ENCODE measurements at regions not wholly inside any gene's neighbourhood (a gene's known extent, or its start where the extent isn't known, plus 50 kb on each side); places are given as distances from the start of the nearest gene placed in this dataset.

- peak in 1 of 4 donors; percentile 23 for ATAC-seq
- TF ChIP-seq, protein P1, sequence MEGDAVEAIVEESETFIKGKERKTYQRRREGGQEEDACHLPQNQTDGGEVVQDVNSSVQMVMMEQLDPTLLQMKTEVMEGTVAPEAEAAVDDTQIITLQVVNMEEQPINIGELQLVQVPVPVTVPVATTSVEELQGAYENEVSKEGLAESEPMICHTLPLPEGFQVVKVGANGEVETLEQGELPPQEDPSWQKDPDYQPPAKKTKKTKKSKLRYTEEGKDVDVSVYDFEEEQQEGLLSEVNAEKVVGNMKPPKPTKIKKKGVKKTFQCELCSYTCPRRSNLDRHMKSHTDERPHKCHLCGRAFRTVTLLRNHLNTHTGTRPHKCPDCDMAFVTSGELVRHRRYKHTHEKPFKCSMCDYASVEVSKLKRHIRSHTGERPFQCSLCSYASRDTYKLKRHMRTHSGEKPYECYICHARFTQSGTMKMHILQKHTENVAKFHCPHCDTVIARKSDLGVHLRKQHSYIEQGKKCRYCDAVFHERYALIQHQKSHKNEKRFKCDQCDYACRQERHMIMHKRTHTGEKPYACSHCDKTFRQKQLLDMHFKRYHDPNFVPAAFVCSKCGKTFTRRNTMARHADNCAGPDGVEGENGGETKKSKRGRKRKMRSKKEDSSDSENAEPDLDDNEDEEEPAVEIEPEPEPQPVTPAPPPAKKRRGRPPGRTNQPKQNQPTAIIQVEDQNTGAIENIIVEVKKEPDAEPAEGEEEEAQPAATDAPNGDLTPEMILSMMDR (IDR thresholded peaks at IDR 0.05): no peak
- DNase-seq: no peak
- no peaks in the 10 kb centered on the region for H3K27me3 ChIP-seq (ENCODE audit: insufficient read depth in 3 of 3, low read length in 2 of 3)
- intact Hi-C loops (cut with DNase I): no loop called here
- no peak overlapping the region for H3K27ac ChIP-seq
- 21 to 49% (median 28%) methylated on average over 2 of the region's 2 CpGs for WGBS, 3 donors
- no peaks in the 10 kb centered on the region for H3K36me3 ChIP-seq (ENCODE audit: insufficient read depth in 1 of 2, low read depth in 1 of 2)
- H3K4me1 ChIP-seq: peaks cover 20% of the 10 kb centered on the region
- no peaks in the 10 kb centered on the region for H3K9me3 ChIP-seq
- no peak overlapping the region for H3K4me3 ChIP-seq
Measured at GRCh38 chr5:74185599-74185998, 454.9 kb downstream of the ENC1 start.

GRCh38 chr5:74184649-74185048, 455.9 kb downstream of the ENC1 start:
- H3K9me3 ChIP-seq: no peaks in the 10 kb centered on the region
- DNase-seq (no peak), ATAC-seq (peak in 3 of 4 donors; percentile 31 to 57 (median 39))
- H3K36me3 ChIP-seq (ENCODE audit: insufficient read depth in 1 of 2, low read depth in 1 of 2): no peaks in the 10 kb centered on the region
- TF ChIP-seq, protein P1 (IDR thresholded peaks at IDR 0.05): no peak
- H3K4me3 ChIP-seq: no peak overlapping the region
- intact Hi-C loops (cut with DNase I): no loop called here
- no peaks in the 10 kb centered on the region for H3K27me3 ChIP-seq (ENCODE audit: insufficient read depth in 3 of 3, low read length in 2 of 3)
- 8 to 63% (median 35%) methylated on average over 1 of the region's 1 CpG for WGBS, 3 donors
- no peak overlapping the region for H3K27ac ChIP-seq
- H3K4me1 ChIP-seq: peaks cover 20% of the 10 kb centered on the region

DNA sequence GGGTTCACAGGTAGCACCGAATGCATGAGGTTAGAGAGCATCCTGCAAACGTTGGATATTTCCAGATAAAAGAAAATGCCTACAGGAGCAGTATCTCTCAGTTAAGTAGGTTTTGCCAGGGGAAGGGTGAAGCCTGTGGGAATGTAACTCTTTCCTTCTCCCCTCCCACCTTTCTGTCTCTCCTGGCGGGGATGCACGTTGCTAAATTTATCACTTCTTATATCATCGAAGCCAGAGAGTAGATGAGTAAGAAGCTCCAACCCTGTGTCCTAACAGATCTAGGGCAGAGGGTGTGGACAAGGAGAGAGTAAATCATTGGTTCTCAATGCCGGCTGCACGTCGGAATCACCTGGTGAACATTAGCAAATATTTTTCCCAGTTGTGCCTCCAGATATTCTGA, 457.5 kb downstream of the ENC1 start:
- ATAC-seq: peak; percentile 83 to 95 (median 91)
- Histone ChIP-seq H3K36me3 (ENCODE audit: insufficient read depth in 1 of 2, low read depth in 1 of 2) (no peaks in the 10 kb centered on the region), H3K9me3 (no peaks in the 10 kb centered on the region), H3K27ac (no peak overlapping the region), H3K4me1 (peaks cover 20% of the 10 kb centered on the region), H3K4me3 (no peak overlapping the region), H3K27me3 (ENCODE audit: insufficient read depth in 3 of 3, low read length in 2 of 3) (no peaks in the 10 kb centered on the region)
- TF ChIP-seq, protein P1 (IDR thresholded peaks at IDR 0.05): no peak
- 37 to 53% (median 41%) methylated on average over 8 of the region's 8 CpGs for WGBS, 3 donors
- intact Hi-C loops (cut with DNase I): no loop called here
- no peak for DNase-seq

- intact Hi-C loops (cut with DNase I): no loop called here
- H3K4me3 ChIP-seq: no peak overlapping the region
- no peaks in the 10 kb centered on the region for H3K27me3 ChIP-seq (ENCODE audit: insufficient read depth in 3 of 3, low read length in 2 of 3)
- 75 to 80% (median 79%) methylated on average over 6 of the region's 6 CpGs for WGBS, 3 donors
- DNase-seq: no peak
- TF ChIP-seq, protein P1 (IDR thresholded peaks at IDR 0.05): no peak
- peaks cover 20% of the 10 kb centered on the region for H3K4me1 ChIP-seq
- no peaks in the 10 kb centered on the region for H3K9me3 ChIP-seq
- no peak overlapping the region for H3K27ac ChIP-seq
- H3K36me3 ChIP-seq (ENCODE audit: insufficient read depth in 1 of 2, low read depth in 1 of 2): no peaks in the 10 kb centered on the region
- peak in 1 of 4 donors; percentile 24 for ATAC-seq
Measured at GRCh38 chr5:74182603-74183002, 457.9 kb downstream of the ENC1 start.

GRCh38 chr5:74179701-74180100, 460.8 kb downstream of the ENC1 start:
- no peak overlapping the region for H3K27ac ChIP-seq
- no peak overlapping the region for H3K4me3 ChIP-seq
- ATAC-seq: no peak
- intact Hi-C loops (cut with DNase I): no loop called here
- no peak for DNase-seq
- 93 to 95% (median 94%) methylated on average over 3 of the region's 3 CpGs for WGBS, 3 donors
- TF ChIP-seq, protein P1 (IDR thresholded peaks at IDR 0.05): no peak
- no peaks in the 10 kb centered on the region for H3K36me3 ChIP-seq (ENCODE audit: insufficient read depth in 1 of 2, low read depth in 1 of 2)
- no peaks in the 10 kb centered on the region for H3K27me3 ChIP-seq (ENCODE audit: insufficient read depth in 3 of 3, low read length in 2 of 3)
- H3K4me1 ChIP-seq: peaks cover 8% of the 10 kb centered on the region
- H3K9me3 ChIP-seq: no peaks in the 10 kb centered on the region
